AG04450 (cell line): ENCODE measurements at regions not wholly inside any gene's neighbourhood (a gene's known extent, or its start where the extent isn't known, plus 50 kb on each side); places are given as distances from the start of the nearest gene placed in this dataset.

Experiments
- CTCF ChIA-PET: fragments of 300-600, 350-600 bp; formaldehyde crosslinking; extraction: SDS; loops from one replicate; lab custom pipeline; 2022; ENCODE audit warnings: antibody characterized with exemption, inconsistent platforms; lab: Charles Lee
- POLR2A ChIA-PET: fragments of 350-600 bp; formaldehyde crosslinking; extraction: SDS; loops from one replicate; lab custom pipeline; 2021; ENCODE audit warnings: antibody characterized with exemption, inconsistent platforms; lab: Yijun Ruan, JAX
- DNase-seq: peaks from one replicate; pipeline ENCODE4 v3.0.0-alpha.2; 2011; ENCODE audit warnings: low read depth, low spot score
- H3K27ac ChIP-seq: one replicate; pipeline ENCODE4 v1.5.1; 2012; ENCODE audit warnings: low read depth, low read length, control low read depth
- H3K27me3 ChIP-seq: one replicate; pipeline ENCODE4 v1.6.0; 2012; ENCODE audit warnings: low read length; ENCODE audit not compliant: control insufficient read depth, insufficient read depth
- H3K4me3 ChIP-seq: 2 replicates; pipeline ENCODE4 v1.5.1; 2011; ENCODE audit warnings: mild to moderate bottlenecking, low read depth, low read length, control low read depth
- H3K9me3 ChIP-seq: 2 replicates; pipeline ENCODE4 v1.5.1; 2012; ENCODE audit warnings: low read length; ENCODE audit not compliant: control insufficient read depth, insufficient read depth
- TF ChIP-seq, protein P1 (sequence below): IDR thresholded peaks from 2 replicates; pipeline ENCODE4 v1.5.1; 2011; ENCODE audit warnings: low read depth, low read length, control low read depth, inconsistent platforms

DNA sequence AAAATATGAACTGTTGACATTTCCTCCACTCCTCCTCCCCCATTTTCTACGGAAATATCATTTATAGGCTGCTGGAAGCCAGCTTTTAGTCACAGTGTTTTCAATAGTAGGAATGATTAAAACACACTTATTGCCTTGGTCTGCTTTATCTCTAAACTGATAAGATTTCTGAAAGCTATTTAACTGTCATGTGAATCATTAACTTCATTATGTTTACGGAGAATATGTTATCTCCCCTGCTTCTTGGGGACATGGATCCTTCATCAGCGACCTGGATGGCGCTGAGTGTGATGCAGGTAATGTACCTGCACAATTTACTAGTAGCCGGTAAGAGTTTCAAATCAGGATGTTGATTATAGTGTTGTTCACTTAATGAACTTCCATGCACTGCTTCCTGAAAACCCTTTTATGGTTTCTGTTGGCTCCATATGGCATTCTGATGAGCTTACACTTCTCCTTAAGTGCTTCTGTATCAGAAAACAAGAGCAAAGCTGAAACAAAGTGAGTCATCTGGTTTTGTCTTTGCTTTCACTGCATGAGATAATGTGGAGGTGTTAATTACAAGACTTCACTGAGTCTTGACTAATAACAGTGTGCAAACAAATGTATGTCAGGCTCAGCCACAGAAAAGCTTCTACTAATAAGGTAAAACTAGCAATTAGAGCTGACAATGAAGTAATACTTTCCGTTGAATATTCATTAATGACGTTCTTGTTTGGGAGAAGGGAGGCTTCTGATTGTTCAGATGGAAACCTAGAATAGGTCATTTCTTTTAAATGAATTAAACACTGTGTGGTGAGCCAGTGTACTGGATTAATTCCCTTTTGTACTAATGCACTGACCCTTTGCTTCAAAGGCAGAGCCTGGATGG lies 162.4 kb upstream of the ZNF608 start:
- ChIA-PET CTCF (interaction anchor here (1.7 kb wide), 1 partner anchor 19 kb away, joined by 4 read pairs; no protein-coding TSS in a partner anchor), POLR2A (no interaction called here)
- no peak overlapping the region for H3K27ac ChIP-seq
- no peaks in the 10 kb centered on the region for H3K9me3 ChIP-seq
- no peak overlapping the region for H3K4me3 ChIP-seq
- DNase-seq, result no peak
- TF ChIP-seq, protein P1, sequence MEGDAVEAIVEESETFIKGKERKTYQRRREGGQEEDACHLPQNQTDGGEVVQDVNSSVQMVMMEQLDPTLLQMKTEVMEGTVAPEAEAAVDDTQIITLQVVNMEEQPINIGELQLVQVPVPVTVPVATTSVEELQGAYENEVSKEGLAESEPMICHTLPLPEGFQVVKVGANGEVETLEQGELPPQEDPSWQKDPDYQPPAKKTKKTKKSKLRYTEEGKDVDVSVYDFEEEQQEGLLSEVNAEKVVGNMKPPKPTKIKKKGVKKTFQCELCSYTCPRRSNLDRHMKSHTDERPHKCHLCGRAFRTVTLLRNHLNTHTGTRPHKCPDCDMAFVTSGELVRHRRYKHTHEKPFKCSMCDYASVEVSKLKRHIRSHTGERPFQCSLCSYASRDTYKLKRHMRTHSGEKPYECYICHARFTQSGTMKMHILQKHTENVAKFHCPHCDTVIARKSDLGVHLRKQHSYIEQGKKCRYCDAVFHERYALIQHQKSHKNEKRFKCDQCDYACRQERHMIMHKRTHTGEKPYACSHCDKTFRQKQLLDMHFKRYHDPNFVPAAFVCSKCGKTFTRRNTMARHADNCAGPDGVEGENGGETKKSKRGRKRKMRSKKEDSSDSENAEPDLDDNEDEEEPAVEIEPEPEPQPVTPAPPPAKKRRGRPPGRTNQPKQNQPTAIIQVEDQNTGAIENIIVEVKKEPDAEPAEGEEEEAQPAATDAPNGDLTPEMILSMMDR, result no peak
- no peaks in the 10 kb centered on the region for H3K27me3 ChIP-seq

DNA sequence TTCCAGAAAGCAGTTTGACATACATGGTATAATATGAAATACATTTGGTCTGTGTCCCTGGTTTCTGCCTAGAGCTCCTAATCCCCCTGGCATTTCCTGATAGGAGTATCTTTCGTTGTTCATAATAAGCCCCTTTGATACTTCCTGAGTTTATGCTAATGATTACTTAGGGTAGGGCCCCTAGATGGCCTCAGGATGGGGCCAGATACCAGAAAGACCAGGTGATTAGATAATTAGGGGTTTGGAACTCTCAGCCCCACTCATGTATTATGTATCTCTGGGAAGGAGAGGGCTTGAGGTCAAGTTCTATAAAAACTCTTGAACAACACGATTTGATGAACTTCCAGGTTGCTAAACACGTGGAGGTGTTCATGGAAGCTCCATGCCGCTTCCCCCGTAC lies 163.3 kb upstream of the ZNF608 start:
- Histone ChIP-seq H3K9me3 (no peaks in the 10 kb centered on the region), H3K27ac (no peak overlapping the region), H3K27me3 (no peaks in the 10 kb centered on the region), H3K4me3 (no peak overlapping the region)
- TF ChIP-seq, protein P1, result no peak
- ChIA-PET CTCF (no interaction called here), POLR2A (no interaction called here)
- DNase-seq, result no peak

DNA sequence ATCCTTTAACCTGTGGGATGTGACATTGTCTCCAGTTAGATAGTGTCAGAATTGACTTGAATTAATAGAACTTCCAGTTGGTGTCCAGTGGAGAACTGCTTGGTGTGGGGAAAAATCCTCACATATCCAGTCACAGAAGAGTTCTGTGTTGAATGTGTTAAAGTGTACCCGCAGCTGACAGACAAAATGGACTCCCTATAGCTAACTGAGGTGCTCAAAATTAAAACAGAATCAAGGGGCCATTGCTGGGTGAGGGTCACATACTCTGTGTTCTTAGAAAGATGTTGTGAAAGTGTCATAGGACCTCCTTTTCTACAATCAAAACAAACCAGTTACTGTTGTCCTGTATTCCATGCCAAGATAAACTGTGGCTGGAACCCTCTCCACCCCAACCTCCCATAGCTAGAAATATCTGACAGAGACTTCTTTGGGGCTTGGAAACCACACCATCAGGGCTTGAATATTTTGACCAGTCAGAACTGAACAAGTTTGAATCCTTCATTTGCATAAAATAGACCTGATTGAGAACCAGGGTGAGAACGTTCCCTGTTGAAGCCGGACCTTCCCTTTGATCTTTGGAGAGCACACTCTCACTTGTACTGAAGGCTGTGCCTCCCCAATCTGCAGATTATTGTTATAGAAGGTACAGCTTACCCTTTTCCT lies 164.0 kb upstream of the ZNF608 start:
- no peaks in the 10 kb centered on the region for H3K27me3 ChIP-seq
- H3K27ac ChIP-seq, result no peak overlapping the region
- no peaks in the 10 kb centered on the region for H3K9me3 ChIP-seq
- ChIA-PET POLR2A (no interaction called here), CTCF (no interaction called here)
- H3K4me3 ChIP-seq, result no peak overlapping the region
- no peak for DNase-seq
- TF ChIP-seq, protein P1, result no peak

DNA sequence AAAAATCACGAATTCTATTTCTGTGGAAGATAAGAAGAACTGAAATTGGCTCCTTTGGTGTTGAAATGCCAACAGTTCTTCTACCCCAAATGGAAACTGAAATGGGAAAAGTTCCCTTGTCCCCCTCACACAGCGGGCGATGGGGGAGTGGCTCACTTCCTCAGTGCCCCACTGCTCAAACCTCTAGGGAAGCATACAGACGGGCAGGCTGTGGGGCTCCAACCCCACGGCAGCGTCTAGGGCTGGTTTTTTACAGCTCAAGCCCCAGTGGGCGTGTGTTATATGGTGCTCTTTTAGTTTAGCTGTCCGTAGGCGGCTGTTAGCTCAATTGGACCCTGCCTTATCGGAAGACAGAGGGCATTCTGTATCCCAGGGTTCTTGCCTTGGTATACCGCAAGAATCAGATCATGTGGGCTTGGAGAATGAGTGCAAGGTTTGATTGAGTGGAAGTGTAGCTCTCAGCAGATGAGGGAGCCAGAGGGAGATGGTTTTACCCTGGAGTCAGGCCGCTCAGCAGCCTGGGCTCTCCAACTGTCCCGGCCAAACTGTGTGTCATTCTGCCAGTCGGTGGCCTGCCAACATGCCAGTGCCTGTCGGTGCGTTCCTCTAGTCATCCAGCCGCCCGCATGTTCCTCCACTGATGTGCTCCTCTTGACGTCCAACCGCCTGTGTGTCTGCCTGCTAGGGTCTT lies 166.3 kb upstream of the ZNF608 start:
- ChIA-PET CTCF (interaction anchor here (0.6 kb wide), 1 partner anchor 288 kb away, joined by 7 read pairs; no protein-coding TSS in a partner anchor), POLR2A (no interaction called here)
- Histone ChIP-seq H3K27me3 (no peaks in the 10 kb centered on the region), H3K27ac (no peak overlapping the region), H3K9me3 (no peaks in the 10 kb centered on the region), H3K4me3 (no peak overlapping the region)
- TF ChIP-seq, protein P1, result no peak
- no peak for DNase-seq
